Ishikawa (cell line): ENCODE measurements at regions not wholly inside any gene's neighbourhood (a gene's known extent, or its start where the extent isn't known, plus 50 kb on each side); places are given as distances from the start of the nearest gene placed in this dataset.

ENCODE experiments used
- CEBPB ChIP-seq: IDR thresholded peaks from 2 replicates; pipeline ENCODE4 v1.6.1; 2012
- CREB1 ChIP-seq: IDR thresholded peaks from 2 replicates; pipeline ENCODE4 v1.6.1; 2012; ENCODE audit warnings: low read depth
- EGR1 ChIP-seq: IDR thresholded peaks from 2 replicates; pipeline ENCODE4 v1.6.1; 2012
- EP300 ChIP-seq: IDR thresholded peaks from 2 replicates; pipeline ENCODE4 v1.6.1; 2012; ENCODE audit warnings: borderline replicate concordance
- FOXM1 ChIP-seq: IDR thresholded peaks from 2 replicates; pipeline ENCODE4 v1.6.1; 2012; ENCODE audit warnings: low read depth, borderline replicate concordance
- NFIC ChIP-seq: IDR thresholded peaks from 2 replicates; pipeline ENCODE4 v1.6.1; 2012
- RAD21 ChIP-seq: IDR thresholded peaks from 2 replicates; pipeline ENCODE4 v1.6.1; 2012; ENCODE audit warnings: low read depth
- TAF1 ChIP-seq: IDR thresholded peaks from 2 replicates; pipeline ENCODE4 v1.6.1; 2012; ENCODE audit warnings: low read depth, mild to moderate bottlenecking
- TCF12 ChIP-seq: IDR thresholded peaks from 2 replicates; pipeline ENCODE4 v1.6.1; 2012; ENCODE audit warnings: low read depth
- TEAD4 ChIP-seq: IDR thresholded peaks from 2 replicates; pipeline ENCODE4 v1.6.1; 2012
- YY1 ChIP-seq: IDR thresholded peaks from 2 replicates; pipeline ENCODE4 v1.6.1; 2012; ENCODE audit warnings: low read depth
- ZBTB7A ChIP-seq: IDR thresholded peaks from 2 replicates; pipeline ENCODE4 v1.6.1; 2012; ENCODE audit warnings: low read depth
- TF ChIP-seq, protein P1 (sequence below): IDR thresholded peaks from 2 replicates; pipeline ENCODE4 v1.6.1; 2012; ENCODE audit warnings: low read depth, mild to moderate bottlenecking
- TF ChIP-seq, protein P2 (sequence below): IDR thresholded peaks from 2 replicates; pipeline ENCODE4 v1.6.1; 2012
- TF ChIP-seq, protein P3 (sequence below): IDR thresholded peaks from 2 replicates; pipeline ENCODE4 v1.6.1; 2012

DNA sequence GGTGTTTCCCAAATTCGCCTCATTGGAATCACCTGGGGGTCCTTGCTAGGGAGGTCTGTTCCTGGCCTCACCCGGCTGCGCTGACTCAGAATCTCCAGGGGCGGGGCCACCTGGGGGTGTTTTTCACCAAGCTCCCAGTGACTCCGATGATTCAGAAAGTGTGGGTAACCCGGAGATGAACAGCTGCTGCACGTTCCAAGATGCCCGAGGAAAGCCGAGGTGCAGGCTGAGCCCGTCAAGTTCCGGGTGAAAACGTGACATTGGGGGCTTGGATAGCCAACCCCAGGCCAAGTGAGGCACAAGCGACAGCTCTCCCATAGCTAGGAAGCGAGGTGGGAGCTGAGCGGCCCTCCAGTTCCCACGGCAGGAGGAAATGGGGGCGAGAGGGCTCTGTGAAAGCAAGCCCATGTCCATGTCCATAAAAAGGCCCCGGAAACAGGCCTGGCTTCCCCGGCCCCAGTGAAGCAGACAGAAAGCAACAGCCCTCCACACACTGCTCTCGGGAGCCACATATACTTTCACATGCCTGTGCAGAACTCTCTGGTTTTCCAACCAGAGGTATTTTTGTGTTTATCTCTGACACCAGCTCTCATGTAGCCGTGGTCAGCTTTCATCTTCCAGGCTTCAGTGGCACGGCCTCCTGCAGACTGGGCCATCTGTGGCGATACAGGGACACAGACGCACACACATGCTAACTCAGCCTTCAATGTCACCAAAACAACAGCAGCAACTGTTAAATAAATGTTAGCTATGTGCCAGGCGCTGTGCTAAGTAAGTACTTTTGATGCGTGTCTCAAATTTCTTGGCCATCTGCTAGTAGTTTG lies 90.7 kb upstream of the CCDC28A start:
- TF ChIP-seq EP300 (no peak), RAD21 (no peak), CREB1 (no peak), TEAD4 (no peak), ZBTB7A (no peak), EGR1 (no peak), NFIC (no peak), TAF1 (no peak), FOXM1 (no peak)
- TF ChIP-seq, protein P1, sequence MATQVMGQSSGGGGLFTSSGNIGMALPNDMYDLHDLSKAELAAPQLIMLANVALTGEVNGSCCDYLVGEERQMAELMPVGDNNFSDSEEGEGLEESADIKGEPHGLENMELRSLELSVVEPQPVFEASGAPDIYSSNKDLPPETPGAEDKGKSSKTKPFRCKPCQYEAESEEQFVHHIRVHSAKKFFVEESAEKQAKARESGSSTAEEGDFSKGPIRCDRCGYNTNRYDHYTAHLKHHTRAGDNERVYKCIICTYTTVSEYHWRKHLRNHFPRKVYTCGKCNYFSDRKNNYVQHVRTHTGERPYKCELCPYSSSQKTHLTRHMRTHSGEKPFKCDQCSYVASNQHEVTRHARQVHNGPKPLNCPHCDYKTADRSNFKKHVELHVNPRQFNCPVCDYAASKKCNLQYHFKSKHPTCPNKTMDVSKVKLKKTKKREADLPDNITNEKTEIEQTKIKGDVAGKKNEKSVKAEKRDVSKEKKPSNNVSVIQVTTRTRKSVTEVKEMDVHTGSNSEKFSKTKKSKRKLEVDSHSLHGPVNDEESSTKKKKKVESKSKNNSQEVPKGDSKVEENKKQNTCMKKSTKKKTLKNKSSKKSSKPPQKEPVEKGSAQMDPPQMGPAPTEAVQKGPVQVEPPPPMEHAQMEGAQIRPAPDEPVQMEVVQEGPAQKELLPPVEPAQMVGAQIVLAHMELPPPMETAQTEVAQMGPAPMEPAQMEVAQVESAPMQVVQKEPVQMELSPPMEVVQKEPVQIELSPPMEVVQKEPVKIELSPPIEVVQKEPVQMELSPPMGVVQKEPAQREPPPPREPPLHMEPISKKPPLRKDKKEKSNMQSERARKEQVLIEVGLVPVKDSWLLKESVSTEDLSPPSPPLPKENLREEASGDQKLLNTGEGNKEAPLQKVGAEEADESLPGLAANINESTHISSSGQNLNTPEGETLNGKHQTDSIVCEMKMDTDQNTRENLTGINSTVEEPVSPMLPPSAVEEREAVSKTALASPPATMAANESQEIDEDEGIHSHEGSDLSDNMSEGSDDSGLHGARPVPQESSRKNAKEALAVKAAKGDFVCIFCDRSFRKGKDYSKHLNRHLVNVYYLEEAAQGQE: no peak
- TF ChIP-seq, protein P2, sequence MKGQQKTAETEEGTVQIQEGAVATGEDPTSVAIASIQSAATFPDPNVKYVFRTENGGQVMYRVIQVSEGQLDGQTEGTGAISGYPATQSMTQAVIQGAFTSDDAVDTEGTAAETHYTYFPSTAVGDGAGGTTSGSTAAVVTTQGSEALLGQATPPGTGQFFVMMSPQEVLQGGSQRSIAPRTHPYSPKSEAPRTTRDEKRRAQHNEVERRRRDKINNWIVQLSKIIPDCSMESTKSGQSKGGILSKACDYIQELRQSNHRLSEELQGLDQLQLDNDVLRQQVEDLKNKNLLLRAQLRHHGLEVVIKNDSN: no peak
- TF ChIP-seq, protein P3, sequence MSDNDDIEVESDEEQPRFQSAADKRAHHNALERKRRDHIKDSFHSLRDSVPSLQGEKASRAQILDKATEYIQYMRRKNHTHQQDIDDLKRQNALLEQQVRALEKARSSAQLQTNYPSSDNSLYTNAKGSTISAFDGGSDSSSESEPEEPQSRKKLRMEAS: no peak

DNA sequence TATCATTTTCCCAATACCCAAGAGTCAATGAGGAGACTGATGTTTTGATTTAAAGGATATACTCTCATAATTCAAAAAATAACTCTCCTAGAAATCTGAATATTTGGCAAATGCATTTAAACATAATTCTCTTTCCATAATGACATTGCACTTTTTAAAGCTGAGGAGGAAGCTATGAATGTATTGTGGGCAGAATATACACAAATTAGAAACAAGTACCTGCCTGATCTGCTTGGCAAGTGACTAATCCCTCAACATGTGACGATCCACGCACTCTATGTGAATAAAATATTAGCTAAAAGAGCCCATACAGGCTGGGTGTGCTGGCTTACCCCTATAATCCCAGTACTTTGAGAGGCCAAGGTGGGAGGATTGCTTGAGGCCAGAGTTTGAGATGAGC lies 88.3 kb upstream of the CCDC28A start:
- TF ChIP-seq CREB1 (no peak), RAD21 (no peak)
- TF ChIP-seq, protein P1: no peak

DNA sequence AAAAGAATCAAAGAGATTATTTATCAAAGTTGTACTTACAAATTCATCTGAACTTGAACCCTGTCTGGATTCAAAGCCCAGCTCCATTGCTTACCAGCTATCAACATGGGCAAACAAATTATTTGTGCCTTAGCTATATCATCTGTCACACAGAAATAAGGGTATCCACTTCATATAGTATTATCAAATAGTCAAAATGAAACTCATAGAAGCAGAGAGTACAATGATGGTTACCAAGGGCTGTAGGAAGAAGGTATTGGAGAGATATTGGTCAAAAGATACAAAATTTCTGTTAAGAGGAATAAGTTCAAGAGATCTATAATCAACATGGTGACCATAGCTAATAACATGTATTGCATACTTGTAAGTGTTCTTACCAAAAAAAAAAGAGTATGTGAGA lies 87.8 kb upstream of the CCDC28A start:
- TF ChIP-seq ZBTB7A (no peak), CREB1 (no peak)

DNA sequence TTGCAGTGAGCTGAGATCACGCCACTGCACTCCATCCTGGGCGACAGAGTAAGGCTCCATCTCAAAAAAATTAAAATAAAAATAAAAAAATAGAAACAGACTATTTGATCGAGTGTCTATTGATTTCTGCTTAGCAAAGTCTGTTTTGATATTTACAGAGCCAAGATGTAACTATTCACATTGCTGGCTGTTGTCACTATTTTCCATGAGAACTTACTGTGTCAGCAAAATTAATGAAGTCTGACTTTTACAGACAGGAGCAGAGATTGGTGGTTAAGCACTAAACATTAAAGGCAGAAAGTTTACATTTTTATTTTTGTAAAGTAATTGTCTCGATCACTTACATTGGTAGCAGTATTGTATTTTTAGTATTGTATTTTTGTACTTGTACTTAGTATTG lies 85.0 kb upstream of the CCDC28A start:
- TF ChIP-seq EP300 (no peak), YY1 (no peak), NFIC (no peak), EGR1 (no peak), CREB1 (no peak), TEAD4 (no peak), TCF12 (no peak), TAF1 (no peak), CEBPB (no peak), RAD21 (no peak), FOXM1 (no peak), ZBTB7A (no peak)
- TF ChIP-seq, protein P3: no peak
- TF ChIP-seq, protein P1: no peak
- TF ChIP-seq, protein P2: no peak

DNA sequence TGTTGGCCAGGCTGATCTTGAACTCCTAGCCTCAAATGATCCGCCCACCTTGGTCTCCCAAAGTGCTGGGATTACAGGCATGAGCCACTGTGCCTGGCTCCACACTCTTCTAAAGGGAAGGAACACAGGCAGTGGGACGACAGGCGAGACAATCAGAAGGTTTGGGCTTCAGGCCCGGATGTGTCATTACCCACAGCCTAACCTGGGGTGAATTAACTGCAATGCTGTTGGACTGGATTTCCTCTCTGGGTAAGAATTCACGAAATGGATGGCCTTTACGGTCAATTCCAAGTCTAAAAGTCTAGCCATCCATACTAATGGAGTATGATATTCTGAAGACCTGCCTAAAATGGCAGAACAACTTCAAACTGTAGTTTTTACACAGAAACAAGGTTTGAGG lies 83.7 kb upstream of the CCDC28A start:
- TF ChIP-seq ZBTB7A (no peak), TCF12 (no peak), CEBPB (no peak), CREB1 (no peak), TAF1 (no peak), NFIC (no peak)
- TF ChIP-seq, protein P2: no peak
- TF ChIP-seq, protein P3: no peak
